HG03097 (cell line): ENCODE measurements at regions not wholly inside any gene's neighbourhood (a gene's known extent, or its start where the extent isn't known, plus 50 kb on each side); places are given as distances from the start of the nearest gene placed in this dataset.
"Not testable (repeated sequence)": the region's sequence is repeated elsewhere in the genome, so short reads cannot be mapped to it uniquely, and the experiment has no call there.

ENCODE experiments used
- ATAC-seq: cut with Tn5 transposase; IDR thresholded peaks from one replicate; pipeline ENCODE4 v1.9.1; 2021; ENCODE audit not compliant: unreplicated experiment, low FRiP score

- ATAC-seq: no peak
Measured at GRCh38 chr3:110504401-110504800, 567.2 kb upstream of the NECTIN3 start.

- no peak for ATAC-seq
Measured at GRCh38 chr3:110504901-110505300, 566.7 kb upstream of the NECTIN3 start.

- no peak for ATAC-seq
Measured at GRCh38 chr3:110506890-110507289, 564.7 kb upstream of the NECTIN3 start.

- not testable (repeated sequence) for ATAC-seq
Measured at GRCh38 chr3:110507570-110507969, 564.0 kb upstream of the NECTIN3 start.

- ATAC-seq: no peak
Measured at GRCh38 chr3:110512961-110513360, 558.7 kb upstream of the NECTIN3 start.

DNA sequence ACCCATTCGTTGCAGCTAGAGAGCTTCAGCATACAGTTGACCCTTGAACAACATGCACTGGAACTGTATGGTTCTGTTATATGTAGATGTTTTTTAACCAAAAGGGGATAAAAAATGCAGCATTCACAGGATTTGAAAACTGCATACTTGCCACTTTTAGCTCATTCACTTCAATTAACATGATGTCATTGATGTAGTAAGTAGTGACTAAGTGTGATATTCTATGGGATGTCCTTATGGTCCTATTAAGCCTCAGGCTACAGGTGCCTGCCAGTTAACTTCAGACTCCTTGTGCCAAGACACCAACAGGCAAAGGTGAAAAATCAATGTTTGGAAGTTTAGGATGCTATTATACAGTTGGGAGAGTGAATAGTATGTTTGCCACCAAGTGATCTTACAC is 553.6 kb upstream of the NECTIN3 start:
- ATAC-seq: no peak

GRCh38 chr3:110519071-110519470 is 552.5 kb upstream of the NECTIN3 start:
- no peak for ATAC-seq

DNA sequence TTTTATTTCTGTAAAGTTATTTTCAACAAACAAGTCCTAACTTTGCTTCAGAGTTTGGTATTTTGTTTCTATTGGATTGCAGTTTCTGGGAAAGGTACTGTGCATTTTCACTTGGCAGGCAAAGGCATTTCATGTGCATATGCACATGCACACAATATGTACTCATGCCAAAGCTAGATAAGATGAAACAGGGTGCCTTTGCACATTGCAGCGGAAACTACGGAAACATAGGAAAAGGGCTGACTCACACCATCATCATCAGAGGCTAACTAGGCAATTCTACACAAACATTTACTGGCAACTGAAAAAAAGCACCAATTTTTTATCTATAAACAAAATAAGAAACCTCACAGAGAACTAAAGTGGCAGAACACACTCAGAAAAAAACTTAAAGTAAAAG is 550.6 kb upstream of the NECTIN3 start:
- ATAC-seq: no peak

DNA sequence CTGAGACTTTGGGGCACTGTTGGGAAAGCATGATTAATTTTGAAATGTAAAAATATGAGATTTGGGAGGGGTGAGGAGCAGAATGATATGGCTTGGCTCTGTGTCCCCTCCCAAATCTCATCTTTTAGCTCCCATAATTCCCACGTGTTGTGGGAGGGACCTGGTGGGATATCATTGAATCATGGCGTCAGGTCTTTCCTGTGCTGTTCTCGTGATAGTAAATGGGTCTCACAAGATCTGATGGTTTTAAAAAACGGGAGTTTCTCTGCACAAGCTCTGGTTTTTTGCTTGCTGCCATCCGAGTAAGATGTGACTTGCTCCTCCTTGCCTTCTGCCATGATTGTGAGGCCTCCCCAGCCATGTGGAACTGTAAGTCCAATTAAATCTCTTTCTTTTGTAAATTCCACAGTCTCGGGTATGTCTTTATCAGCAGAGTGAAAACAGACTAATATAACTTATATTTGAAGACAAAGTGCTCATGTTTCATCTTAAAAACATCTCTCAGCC is 546.0 kb upstream of the NECTIN3 start:
- not testable (repeated sequence) for ATAC-seq

- no peak for ATAC-seq
Measured at GRCh38 chr3:110526777-110527727, 544.6 kb upstream of the NECTIN3 start.

DNA sequence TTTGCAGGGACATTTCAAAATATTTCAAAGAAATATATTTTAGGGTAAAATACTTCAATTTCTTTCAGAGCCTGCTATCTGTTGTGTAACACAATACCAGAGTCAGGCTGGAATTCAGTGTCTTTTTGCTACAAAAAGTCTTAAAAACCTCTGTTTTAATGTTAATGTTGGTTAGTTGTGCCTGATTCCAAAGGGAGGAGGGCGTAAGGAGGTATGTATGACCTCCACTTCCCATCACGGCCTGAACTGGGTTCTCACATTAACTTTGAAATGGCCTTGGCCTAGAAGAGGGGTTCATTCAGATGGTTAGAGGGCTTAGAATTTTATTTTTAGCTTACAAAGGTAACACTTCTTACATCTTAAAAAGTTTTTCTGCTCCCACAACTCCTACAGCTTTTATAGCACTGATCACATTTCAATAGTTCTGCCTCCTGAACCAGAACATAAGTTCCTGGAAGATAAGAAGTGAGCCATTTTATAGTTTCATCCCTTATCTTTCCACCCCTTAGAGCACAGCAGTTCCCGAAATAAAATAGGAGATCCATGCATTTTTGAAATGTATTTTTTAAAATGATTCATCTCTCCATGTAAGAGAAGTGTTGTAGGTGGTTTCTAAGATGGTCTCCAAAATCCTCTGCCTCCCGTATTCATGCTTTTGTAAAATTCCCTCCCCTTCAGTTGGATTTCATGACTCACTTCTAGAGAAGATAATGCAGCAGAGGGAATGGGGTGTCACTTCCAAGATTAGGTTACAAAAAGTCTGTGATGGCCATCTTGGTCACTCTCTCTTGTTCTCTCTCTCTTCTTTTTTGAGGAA is 543.1 kb upstream of the NECTIN3 start:
- ATAC-seq: no peak

GRCh38 chr3:110530902-110531301 is 540.7 kb upstream of the NECTIN3 start:
- no peak for ATAC-seq

- no peak for ATAC-seq
Measured at GRCh38 chr3:110533089-110533488, 538.5 kb upstream of the NECTIN3 start.

DNA sequence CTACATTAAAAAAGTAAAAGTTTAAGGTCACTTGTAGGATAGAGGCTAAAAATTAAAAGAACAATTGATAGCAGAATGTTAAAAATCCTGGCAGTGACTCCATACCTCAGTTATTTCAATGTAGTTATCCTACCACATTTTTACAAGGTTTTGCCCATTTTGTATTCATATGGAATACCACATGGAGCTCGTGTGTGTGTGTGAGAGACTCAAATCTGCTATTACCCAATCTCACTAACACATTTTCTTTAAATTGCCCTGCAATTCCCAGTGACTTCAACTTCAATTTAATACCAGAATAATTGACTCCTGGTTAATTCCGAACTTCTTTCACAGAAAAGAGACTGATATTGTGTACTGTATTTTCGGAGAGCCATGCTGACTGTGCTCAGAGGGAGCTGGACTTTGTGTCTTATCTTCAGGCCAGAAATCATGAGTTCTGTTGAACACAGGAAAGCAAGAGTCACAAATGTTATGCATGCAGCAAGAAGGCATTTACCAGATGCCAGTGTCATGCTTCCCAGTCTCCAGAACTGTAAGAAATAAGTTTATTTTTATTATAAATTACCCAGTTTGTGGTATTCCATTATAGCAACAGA is 529.0 kb upstream of the NECTIN3 start:
- ATAC-seq: no peak

GRCh38 chr3:110544730-110545129 is 526.9 kb upstream of the NECTIN3 start:
- no peak for ATAC-seq

GRCh38 chr3:110550511-110550910 is 521.1 kb upstream of the NECTIN3 start:
- ATAC-seq: no peak

DNA sequence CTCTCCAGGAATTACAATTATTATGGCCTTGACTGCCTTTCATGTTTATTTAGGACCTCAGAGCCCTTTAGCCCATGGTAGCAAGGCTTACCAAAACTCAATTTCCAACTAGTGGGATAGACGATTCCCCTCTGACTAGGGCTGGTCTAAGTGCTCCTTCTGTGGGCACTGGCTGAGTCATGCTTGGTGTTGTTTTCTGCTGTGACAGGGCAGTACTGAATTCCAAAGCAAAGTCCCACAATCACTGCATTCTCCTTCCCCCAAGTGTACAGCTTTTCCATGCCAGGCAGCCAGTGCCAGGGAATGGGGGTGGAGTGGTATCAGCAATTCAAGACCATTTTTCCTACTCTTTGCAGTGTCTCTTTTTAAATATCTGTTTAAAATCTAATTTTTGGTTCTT is 509.0 kb upstream of the NECTIN3 start:
- ATAC-seq: no peak

- no peak for ATAC-seq
Measured at GRCh38 chr3:110564674-110565073, 506.9 kb upstream of the NECTIN3 start.

- no peak for ATAC-seq
Measured at GRCh38 chr3:110567029-110567428, 504.6 kb upstream of the NECTIN3 start.

GRCh38 chr3:110568246-110568645 is 503.4 kb upstream of the NECTIN3 start:
- no peak for ATAC-seq

DNA sequence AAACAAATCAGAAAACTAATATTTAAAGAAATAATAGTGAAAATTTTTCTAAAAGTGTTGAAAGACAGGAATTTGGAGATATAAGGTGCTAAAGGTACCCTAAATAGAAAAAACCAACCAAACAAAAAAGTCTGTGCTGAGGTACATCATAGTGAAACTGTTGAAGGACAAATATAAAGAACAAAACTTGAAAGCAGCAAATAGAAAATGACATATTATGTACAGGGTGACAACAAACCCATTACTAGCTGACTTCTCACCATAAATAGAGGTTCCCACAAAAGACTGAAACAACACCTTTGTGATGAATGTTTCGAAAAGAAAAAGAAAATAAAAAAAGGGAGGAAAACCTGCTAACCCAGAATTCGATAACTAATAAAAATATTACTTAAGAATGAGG is 502.5 kb upstream of the NECTIN3 start:
- no peak for ATAC-seq
